ENCODE measurements at regions not wholly inside any gene's neighbourhood (a gene's known extent, or its start where the extent isn't known, plus 50 kb on each side); places are given as distances from the start of the nearest gene placed in this dataset.

DNA sequence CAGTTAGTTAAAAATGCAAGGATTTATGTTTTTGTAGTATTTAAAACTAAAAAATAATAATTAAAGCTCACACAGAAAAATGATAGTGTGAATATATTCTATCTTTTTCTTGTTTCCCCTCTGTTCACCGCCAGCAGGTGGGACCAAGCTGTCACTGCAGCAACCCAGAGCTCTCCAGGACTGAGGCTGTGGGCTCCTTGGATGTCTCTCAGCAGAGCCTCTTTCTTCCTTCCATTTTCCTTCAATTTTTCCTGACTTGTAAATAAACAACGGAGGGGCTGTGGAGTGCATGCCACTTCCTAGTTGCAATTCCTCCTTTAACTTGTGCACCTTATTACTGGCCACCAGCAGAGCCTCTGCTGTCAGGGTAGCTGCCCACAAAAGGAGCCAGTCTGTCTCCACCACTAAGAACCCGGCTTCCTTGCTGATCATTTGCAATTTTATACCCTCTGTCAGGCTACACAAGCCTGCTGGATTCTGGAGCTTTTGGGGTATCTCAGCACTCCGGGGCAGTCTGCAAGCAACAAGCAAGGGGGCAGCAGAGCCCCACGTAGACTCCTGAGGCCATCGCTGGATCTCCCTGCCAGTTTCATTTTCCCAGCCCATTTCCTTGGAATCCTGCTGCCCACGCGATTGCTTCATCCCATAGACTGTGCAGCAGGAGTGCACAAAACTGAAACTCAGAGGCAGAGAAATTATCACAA, 1467.4 kb downstream of the C4orf33 start:
- TF ChIP-seq, protein P1, sequence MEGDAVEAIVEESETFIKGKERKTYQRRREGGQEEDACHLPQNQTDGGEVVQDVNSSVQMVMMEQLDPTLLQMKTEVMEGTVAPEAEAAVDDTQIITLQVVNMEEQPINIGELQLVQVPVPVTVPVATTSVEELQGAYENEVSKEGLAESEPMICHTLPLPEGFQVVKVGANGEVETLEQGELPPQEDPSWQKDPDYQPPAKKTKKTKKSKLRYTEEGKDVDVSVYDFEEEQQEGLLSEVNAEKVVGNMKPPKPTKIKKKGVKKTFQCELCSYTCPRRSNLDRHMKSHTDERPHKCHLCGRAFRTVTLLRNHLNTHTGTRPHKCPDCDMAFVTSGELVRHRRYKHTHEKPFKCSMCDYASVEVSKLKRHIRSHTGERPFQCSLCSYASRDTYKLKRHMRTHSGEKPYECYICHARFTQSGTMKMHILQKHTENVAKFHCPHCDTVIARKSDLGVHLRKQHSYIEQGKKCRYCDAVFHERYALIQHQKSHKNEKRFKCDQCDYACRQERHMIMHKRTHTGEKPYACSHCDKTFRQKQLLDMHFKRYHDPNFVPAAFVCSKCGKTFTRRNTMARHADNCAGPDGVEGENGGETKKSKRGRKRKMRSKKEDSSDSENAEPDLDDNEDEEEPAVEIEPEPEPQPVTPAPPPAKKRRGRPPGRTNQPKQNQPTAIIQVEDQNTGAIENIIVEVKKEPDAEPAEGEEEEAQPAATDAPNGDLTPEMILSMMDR (conservative IDR thresholded peaks at IDR 0.05; ENCODE audit: low read depth, low read length): peak; percentile 83
- peak overlapping the region; percentile 50 for H3K4me3 ChIP-seq (ENCODE audit: low read depth, low read length)
- DNase-seq (ENCODE audit: low read depth): peak; percentile 73

DNA sequence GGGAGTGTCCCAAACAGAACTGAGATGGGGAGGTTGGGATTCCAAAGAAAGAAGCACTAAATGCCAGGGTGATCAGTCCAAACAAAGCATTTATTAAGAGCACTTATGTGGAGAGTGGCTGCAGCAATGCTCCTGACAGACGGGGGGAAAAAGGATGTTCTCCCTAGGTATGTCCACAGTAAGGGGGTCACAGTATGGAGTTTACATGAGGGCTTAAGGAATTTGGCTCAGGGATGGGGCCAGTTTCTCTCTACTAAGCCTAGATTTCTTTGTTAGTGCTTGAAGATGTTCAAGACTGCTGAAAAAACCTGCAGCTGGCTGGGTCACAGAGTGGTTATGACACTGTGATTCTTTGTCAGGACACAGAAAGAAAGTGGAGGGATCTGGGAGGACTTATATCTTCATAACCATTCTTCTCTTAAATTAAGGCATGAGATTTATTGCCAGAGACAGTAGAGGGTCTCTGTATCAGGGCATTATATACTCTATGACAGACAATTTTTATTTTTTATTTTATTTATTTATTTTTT, 1468.0 kb downstream of the C4orf33 start:
- no peak for DNase-seq (ENCODE audit: low read depth)
- peak overlapping the region; percentile 50 for H3K4me3 ChIP-seq (ENCODE audit: low read depth, low read length)
- TF ChIP-seq, protein P1 (conservative IDR thresholded peaks at IDR 0.05; ENCODE audit: low read depth, low read length): no peak

DNA sequence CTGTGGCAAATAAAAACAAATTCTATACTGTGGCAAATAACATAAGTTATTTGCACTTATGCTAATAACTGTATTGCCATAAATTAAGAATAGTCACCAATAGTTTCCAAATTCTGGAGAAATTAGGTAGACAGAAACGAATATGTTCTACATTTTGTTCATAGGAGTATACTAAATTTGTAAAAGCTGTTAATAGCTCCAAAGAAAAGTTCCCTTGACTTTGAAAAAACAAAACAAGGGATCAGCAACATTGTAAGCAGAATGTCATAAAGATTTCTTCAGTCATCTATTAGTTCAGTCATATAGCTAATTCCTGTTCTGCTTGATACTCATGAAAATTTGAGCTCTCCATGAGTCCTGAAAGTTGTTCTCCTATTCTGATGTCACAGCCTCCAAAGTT, 1472.8 kb downstream of the C4orf33 start:
- H3K4me3 ChIP-seq (ENCODE audit: low read depth, low read length): no peak overlapping the region
- no peak for DNase-seq (ENCODE audit: low read depth)
- TF ChIP-seq, protein P1 (conservative IDR thresholded peaks at IDR 0.05; ENCODE audit: low read depth, low read length): no peak

DNA sequence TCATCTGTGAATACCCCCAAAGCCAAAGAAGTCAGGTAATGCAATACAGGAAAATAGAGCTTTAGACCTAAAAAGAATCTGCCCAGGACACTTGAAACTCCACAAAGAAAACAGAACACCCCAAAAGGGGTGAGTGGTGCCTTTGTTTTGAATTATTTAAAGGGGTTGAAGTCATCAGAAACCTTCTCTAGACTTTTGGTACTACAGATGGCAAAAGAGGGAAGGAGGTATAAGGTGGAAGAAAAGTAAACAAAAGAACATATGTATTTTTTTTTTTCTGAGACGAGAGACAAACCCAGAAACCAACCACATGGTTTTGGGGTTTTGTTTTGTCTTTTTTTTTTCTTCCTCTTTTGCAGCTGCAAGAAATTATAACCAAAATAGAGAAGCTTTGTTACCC, 1477.8 kb downstream of the C4orf33 start:
- TF ChIP-seq, protein P1 (conservative IDR thresholded peaks at IDR 0.05; ENCODE audit: low read depth, low read length): no peak
- H3K4me3 ChIP-seq (ENCODE audit: low read depth, low read length): no peak overlapping the region
- DNase-seq (ENCODE audit: low read depth): no peak

DNA sequence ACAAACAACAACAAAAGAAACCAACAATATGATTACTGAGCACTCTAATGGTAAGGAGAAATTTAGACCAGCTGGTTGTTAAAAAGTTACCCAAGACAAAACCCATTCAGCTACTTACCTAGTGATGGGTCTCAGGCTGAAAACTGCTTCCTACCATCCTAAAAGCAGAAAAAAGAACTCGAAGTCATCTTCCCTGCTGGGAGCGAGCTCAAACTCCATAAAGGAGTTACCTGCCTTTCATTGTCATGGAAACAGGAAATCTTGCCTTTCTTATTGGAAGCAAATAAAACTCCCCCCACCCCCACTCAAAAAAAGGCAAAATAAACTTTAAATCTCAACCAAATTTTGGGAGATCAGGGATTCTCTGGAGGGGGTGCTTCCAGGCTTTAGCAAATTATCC, 1478.3 kb downstream of the C4orf33 start:
- TF ChIP-seq, protein P1 (conservative IDR thresholded peaks at IDR 0.05; ENCODE audit: low read depth, low read length): no peak
- no peak overlapping the region for H3K4me3 ChIP-seq (ENCODE audit: low read depth, low read length)
- no peak for DNase-seq (ENCODE audit: low read depth)

DNA sequence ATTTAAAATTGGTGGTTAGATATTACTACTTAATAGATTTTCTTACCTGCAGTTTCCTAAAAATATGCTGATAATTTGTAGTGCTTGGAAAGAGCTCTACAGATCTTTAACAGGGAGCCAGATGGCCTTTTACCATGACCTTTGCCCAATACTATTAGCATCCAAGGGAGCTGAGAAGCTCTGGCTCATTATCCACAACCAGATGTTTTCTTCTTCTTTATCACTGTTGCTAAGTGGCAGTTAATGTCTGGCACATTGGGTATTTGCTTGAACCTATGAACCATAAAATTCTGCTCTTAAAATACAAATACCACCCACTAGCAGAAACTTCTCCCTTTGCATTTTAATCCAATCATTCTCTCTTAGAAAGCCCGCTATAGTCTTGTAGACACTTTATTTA, 1480.3 kb downstream of the C4orf33 start:
- TF ChIP-seq, protein P1 (conservative IDR thresholded peaks at IDR 0.05; ENCODE audit: low read depth, low read length): no peak
- no peak overlapping the region for H3K4me3 ChIP-seq (ENCODE audit: low read depth, low read length)

DNA sequence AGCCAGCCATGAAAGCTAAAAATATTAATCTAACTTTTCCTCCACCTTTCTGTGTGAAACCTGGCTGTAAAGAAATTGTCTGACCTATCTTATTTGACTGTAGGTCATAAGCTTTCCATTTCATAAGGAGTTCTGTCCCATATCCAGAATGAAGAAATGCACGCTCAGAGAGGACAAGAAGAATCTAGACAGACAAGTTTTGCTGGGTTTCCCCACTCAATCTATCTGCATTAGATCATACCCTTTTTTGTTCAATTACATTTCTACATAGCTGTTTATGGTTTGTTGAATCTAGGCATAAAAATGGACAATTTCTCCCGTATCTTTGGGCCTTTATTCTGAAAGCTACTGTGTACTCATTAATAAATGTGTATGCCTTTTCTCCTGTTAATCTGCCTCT, 1495.1 kb downstream of the C4orf33 start:
- H3K4me3 ChIP-seq (ENCODE audit: low read depth, low read length): no peak overlapping the region
- TF ChIP-seq, protein P1 (conservative IDR thresholded peaks at IDR 0.05; ENCODE audit: low read depth, low read length): no peak
- DNase-seq (ENCODE audit: low read depth): no peak

More for the DNA sequence above, 1480.3 kb downstream of the C4orf33 start:
- no peak for DNase-seq (ENCODE audit: low read depth)

Measured in choroid plexus epithelial cell (primary cell).